ENCODE measurements at regions not wholly inside any gene's neighbourhood (a gene's known extent, or its start where the extent isn't known, plus 50 kb on each side); places are given as distances from the start of the nearest gene placed in this dataset.

DNA sequence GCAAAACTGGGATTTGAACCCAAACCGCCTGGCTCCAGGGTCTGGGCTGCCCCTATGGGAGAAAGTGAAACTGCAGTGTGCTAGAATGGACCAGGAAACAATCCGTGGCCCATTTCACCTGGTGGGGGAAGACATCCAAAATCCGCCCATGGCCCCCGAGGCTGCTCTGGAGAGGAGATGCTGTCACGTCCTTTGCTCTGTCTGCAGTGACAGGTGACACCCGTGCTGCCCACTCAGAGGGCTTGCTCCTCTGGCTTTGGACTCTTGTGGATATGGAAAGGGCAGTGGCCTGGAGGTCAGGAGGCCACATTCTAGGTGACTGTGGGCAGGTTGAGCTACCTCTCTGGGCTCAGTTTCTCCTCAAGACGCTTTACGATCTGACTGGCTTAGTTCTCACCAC, 151.2 kb upstream of the GPR26 start:
- 94 to 95% methylated on average over 8 of the region's 8 CpGs for WGBS, 2 donors
- H3K4me3 ChIP-seq (ENCODE audit: low read depth, poor library complexity, severe bottlenecking) = no peak overlapping the region
- intact Hi-C loops (cut with DNase I; ENCODE audit: low total_unique reads) = no loop called here
- no peak for TF ChIP-seq POLR2A (IDR thresholded peaks at IDR 0.05)
- TF ChIP-seq, protein P1, sequence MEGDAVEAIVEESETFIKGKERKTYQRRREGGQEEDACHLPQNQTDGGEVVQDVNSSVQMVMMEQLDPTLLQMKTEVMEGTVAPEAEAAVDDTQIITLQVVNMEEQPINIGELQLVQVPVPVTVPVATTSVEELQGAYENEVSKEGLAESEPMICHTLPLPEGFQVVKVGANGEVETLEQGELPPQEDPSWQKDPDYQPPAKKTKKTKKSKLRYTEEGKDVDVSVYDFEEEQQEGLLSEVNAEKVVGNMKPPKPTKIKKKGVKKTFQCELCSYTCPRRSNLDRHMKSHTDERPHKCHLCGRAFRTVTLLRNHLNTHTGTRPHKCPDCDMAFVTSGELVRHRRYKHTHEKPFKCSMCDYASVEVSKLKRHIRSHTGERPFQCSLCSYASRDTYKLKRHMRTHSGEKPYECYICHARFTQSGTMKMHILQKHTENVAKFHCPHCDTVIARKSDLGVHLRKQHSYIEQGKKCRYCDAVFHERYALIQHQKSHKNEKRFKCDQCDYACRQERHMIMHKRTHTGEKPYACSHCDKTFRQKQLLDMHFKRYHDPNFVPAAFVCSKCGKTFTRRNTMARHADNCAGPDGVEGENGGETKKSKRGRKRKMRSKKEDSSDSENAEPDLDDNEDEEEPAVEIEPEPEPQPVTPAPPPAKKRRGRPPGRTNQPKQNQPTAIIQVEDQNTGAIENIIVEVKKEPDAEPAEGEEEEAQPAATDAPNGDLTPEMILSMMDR (IDR thresholded peaks at IDR 0.05) = no peak
- DNase-seq (ENCODE audit: low spot score in 2 of 2) = peak in 1 of 2 donors; percentile 50

DNA sequence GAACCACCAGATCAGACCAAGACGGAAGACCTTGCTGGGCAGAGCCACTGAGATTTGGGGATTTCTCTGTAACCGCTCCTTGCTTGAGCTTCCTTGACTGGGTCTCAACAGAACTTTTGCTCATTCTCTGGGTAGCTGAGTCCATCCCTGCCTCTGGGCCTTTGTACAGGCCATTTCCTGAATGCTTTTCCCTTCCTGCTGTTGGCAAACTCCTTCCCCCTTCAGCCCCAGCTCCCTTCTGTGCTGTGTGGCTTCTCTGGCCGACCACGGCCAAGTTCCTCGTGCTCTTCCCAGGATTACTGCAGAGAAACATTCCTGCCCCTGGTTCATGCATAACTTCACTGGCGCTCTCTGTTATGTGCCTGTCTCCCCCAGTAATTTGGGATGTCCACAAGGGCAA, 150.5 kb upstream of the GPR26 start:
- intact Hi-C loops (cut with DNase I; ENCODE audit: low total_unique reads) = no loop called here

GRCh38 chr10:123516291-123516690, 149.9 kb upstream of the GPR26 start:
- TF ChIP-seq POLR2A (IDR thresholded peaks at IDR 0.05) = no peak
- TF ChIP-seq, protein P1 (IDR thresholded peaks at IDR 0.05) = no peak
- WGBS, 2 donors = 53 to 92% methylated on average over 1 of the region's 1 CpG
- DNase-seq (ENCODE audit: low spot score in 2 of 2) = peak in 1 of 2 donors; percentile 72
- no peak overlapping the region for H3K4me3 ChIP-seq (ENCODE audit: low read depth, poor library complexity, severe bottlenecking)
- intact Hi-C loops (cut with DNase I; ENCODE audit: low total_unique reads) = no loop called here

More for the DNA sequence above, 150.5 kb upstream of the GPR26 start:
- WGBS, 2 donors = 84 to 86% methylated on average over 6 of the region's 6 CpGs
- peak in 1 of 2 donors; percentile 60 for DNase-seq (ENCODE audit: low spot score in 2 of 2)
- H3K4me3 ChIP-seq (ENCODE audit: low read depth, poor library complexity, severe bottlenecking) = no peak overlapping the region
- TF ChIP-seq, protein P1 (IDR thresholded peaks at IDR 0.05) = no peak
- no peak for TF ChIP-seq POLR2A (IDR thresholded peaks at IDR 0.05)

- no peak for TF ChIP-seq POLR2A (IDR thresholded peaks at IDR 0.05)
- TF ChIP-seq, protein P1 (IDR thresholded peaks at IDR 0.05) = no peak
- WGBS, 2 donors = 36 to 38% methylated on average over 9 of the region's 9 CpGs
- H3K4me3 ChIP-seq (ENCODE audit: low read depth, poor library complexity, severe bottlenecking) = no peak overlapping the region
- intact Hi-C loops (cut with DNase I; ENCODE audit: low total_unique reads) = no loop called here
- DNase-seq (ENCODE audit: low spot score in 2 of 2) = peak in 1 of 2 donors; percentile 46
Measured at GRCh38 chr10:123517426-123517825, 148.7 kb upstream of the GPR26 start.

DNA sequence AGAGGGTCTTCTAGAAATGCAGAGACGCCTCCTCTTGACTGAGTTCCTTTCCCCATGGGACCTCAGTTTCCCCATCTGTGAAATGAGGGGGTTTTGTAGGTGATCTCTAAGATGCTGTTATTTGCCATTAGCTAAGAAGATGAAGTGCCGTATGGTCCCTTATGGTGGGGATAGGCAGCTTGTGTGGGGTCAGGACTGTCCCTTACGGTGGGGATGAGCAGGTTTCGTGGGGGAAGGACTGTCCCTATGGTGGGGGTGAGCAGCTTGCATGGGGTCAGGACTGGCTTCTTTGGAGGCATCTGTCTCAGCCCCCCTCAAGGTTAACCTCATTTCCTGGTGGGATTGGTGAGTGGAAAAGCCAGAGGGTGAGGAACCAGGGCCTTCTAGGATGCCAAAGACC, 148.3 kb upstream of the GPR26 start:
- 85 to 93% methylated on average over 4 of the region's 4 CpGs for WGBS, 2 donors
- TF ChIP-seq POLR2A (IDR thresholded peaks at IDR 0.05) = no peak
- TF ChIP-seq, protein P1 (IDR thresholded peaks at IDR 0.05) = no peak
- peak in 1 of 2 donors; percentile 13 for DNase-seq (ENCODE audit: low spot score in 2 of 2)
- intact Hi-C loops (cut with DNase I; ENCODE audit: low total_unique reads) = no loop called here
- no peak overlapping the region for H3K4me3 ChIP-seq (ENCODE audit: low read depth, poor library complexity, severe bottlenecking)

DNA sequence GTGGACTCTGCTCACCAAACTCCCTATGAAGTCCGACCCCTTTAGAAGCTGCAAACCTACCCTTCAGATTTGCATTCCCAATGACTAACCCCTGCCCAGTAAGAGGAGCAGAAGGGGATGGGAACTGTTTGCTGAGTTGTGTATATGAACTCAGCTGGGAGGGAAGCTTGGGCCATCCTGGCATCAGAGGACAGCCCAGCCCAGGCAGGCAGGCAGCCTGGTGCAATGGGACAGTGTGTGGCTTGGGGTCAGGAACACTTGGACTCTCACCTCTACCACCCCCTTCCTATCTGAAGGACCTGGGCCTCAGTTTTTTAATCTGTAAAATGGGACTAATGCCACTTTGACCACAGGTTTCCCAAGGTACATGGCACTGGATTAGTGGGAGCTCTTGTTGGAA, 147.4 kb upstream of the GPR26 start:
- WGBS, 2 donors = 66 to 86% methylated on average over 1 of the region's 1 CpG
- no peak for TF ChIP-seq POLR2A (IDR thresholded peaks at IDR 0.05)
- TF ChIP-seq, protein P1 (IDR thresholded peaks at IDR 0.05) = no peak
- no peak overlapping the region for H3K4me3 ChIP-seq (ENCODE audit: low read depth, poor library complexity, severe bottlenecking)
- intact Hi-C loops (cut with DNase I; ENCODE audit: low total_unique reads) = no loop called here
- peak in 1 of 2 donors; percentile 46 for DNase-seq (ENCODE audit: low spot score in 2 of 2)

Data from lower leg skin (tissue), 4 donors.